Calu3 (cell line): ENCODE measurements at regions not wholly inside any gene's neighbourhood (a gene's known extent, or its start where the extent isn't known, plus 50 kb on each side); places are given as distances from the start of the nearest gene placed in this dataset.
A peak's percentile ranks its signal among the peaks of the same experiment; 100 is the strongest.
"Not testable (repeated sequence)": the region's sequence is repeated elsewhere in the genome, so short reads cannot be mapped to it uniquely, and the experiment has no call there.

Source experiments
- BruUV-seq: library from RNA; stranded (reverse); fragments of 400-500 nt; replicated peaks from 2 replicates; lab custom pipeline; 2021; lab: Mats Ljungman, UMichigan
- CTCF ChIA-PET: fragments of 300-600 bp; sonication (Branson Sonifier 250); formaldehyde crosslinking; loops from one replicate; lab custom pipeline; 2022; ENCODE audit warnings: antibody characterized with exemption; lab: Charles Lee
- DNase-seq: peaks from one replicate; pipeline ENCODE4 v3.0.0; 2022
- H3K27ac Mint-ChIP-seq: one replicate; pipeline ENCODE4 v1.8.0; 2022; ENCODE audit warnings: mixed read lengths; ENCODE audit not compliant: unreplicated experiment
- H3K27me3 Mint-ChIP-seq: one replicate; pipeline ENCODE4 v1.8.0; 2022; ENCODE audit warnings: mixed read lengths; ENCODE audit not compliant: unreplicated experiment
- H3K36me3 Mint-ChIP-seq: one replicate; pipeline ENCODE4 v1.8.0; 2022; ENCODE audit warnings: mild to moderate bottlenecking, moderate library complexity, mixed read lengths; ENCODE audit not compliant: insufficient read depth, unreplicated experiment
- H3K4me1 Mint-ChIP-seq: one replicate; pipeline ENCODE4 v1.8.0; 2022; ENCODE audit warnings: mild to moderate bottlenecking, low read depth, mixed read lengths; ENCODE audit not compliant: unreplicated experiment
- H3K4me3 Mint-ChIP-seq: one replicate; pipeline ENCODE4 v1.8.0; 2022; ENCODE audit warnings: mild to moderate bottlenecking, low read depth, moderate library complexity, mixed read lengths; ENCODE audit not compliant: unreplicated experiment
- H3K9me3 Mint-ChIP-seq: one replicate; pipeline ENCODE4 v1.8.0; 2022; ENCODE audit warnings: low read depth, mixed read lengths; ENCODE audit not compliant: unreplicated experiment
- intact Hi-C: fragments of 100-400 bp; cut with micrococcal nuclease; formaldehyde crosslinking; loops from one replicate; pipeline ENCODE4 v1.10.0; 2022; ENCODE audit not compliant: unreplicated experiment

GRCh38 chr2:89112434-89112833 lies 421.0 kb downstream of the RPIA start:
- H3K36me3 Mint-ChIP-seq, BruUV-seq, H3K9me3 Mint-ChIP-seq, H3K4me3 Mint-ChIP-seq, H3K27ac Mint-ChIP-seq, H3K4me1 Mint-ChIP-seq, H3K27me3 Mint-ChIP-seq, intact Hi-C loops, CTCF ChIA-PET: not testable (repeated sequence)
- peak; percentile 12 for DNase-seq

- BruUV-seq, CTCF ChIA-PET, H3K4me1 Mint-ChIP-seq, H3K36me3 Mint-ChIP-seq, H3K9me3 Mint-ChIP-seq, H3K27me3 Mint-ChIP-seq, H3K27ac Mint-ChIP-seq, intact Hi-C loops, H3K4me3 Mint-ChIP-seq, DNase-seq: not testable (repeated sequence)
Observed at GRCh38 chr2:89113286-89113685, 421.8 kb downstream of the RPIA start.

GRCh38 chr2:89129440-89129839 lies 438.0 kb downstream of the RPIA start:
- DNase-seq, H3K27me3 Mint-ChIP-seq, H3K4me1 Mint-ChIP-seq, H3K36me3 Mint-ChIP-seq, H3K4me3 Mint-ChIP-seq, H3K9me3 Mint-ChIP-seq, intact Hi-C loops, BruUV-seq, CTCF ChIA-PET, H3K27ac Mint-ChIP-seq: not testable (repeated sequence)

- BruUV-seq, H3K9me3 Mint-ChIP-seq, CTCF ChIA-PET: not testable (repeated sequence)
Observed at GRCh38 chr2:89130665-89131308, 439.3 kb downstream of the RPIA start.

GRCh38 chr2:89142959-89143358 lies 451.5 kb downstream of the RPIA start:
- DNase-seq, H3K36me3 Mint-ChIP-seq, H3K4me3 Mint-ChIP-seq, BruUV-seq, H3K4me1 Mint-ChIP-seq, intact Hi-C loops, H3K27ac Mint-ChIP-seq, CTCF ChIA-PET, H3K9me3 Mint-ChIP-seq: not testable (repeated sequence)
- H3K27me3 Mint-ChIP-seq: peaks cover 29% of the 10 kb centered on the region

More at GRCh38 chr2:89130665-89131308, 439.3 kb downstream of the RPIA start:
- DNase-seq, H3K36me3 Mint-ChIP-seq, H3K4me3 Mint-ChIP-seq, intact Hi-C loops, H3K27ac Mint-ChIP-seq, H3K27me3 Mint-ChIP-seq, H3K4me1 Mint-ChIP-seq: not testable (repeated sequence)

- H3K9me3 Mint-ChIP-seq, CTCF ChIA-PET, H3K4me1 Mint-ChIP-seq, H3K4me3 Mint-ChIP-seq, H3K27ac Mint-ChIP-seq, BruUV-seq, intact Hi-C loops, DNase-seq, H3K36me3 Mint-ChIP-seq: not testable (repeated sequence)
- H3K27me3 Mint-ChIP-seq: peaks cover 36% of the 10 kb centered on the region
Observed at GRCh38 chr2:89145342-89145741, 453.9 kb downstream of the RPIA start.

GRCh38 chr2:89148256-89148655 lies 456.8 kb downstream of the RPIA start:
- H3K9me3 Mint-ChIP-seq, BruUV-seq, intact Hi-C loops, H3K27ac Mint-ChIP-seq, H3K36me3 Mint-ChIP-seq, DNase-seq, H3K4me1 Mint-ChIP-seq, CTCF ChIA-PET, H3K4me3 Mint-ChIP-seq: not testable (repeated sequence)
- H3K27me3 Mint-ChIP-seq: peaks cover 41% of the 10 kb centered on the region

GRCh38 chr2:89151699-89152098 lies 460.2 kb downstream of the RPIA start:
- H3K27ac Mint-ChIP-seq, DNase-seq, BruUV-seq, CTCF ChIA-PET, H3K4me3 Mint-ChIP-seq, intact Hi-C loops, H3K4me1 Mint-ChIP-seq, H3K9me3 Mint-ChIP-seq, H3K36me3 Mint-ChIP-seq: not testable (repeated sequence)
- peaks cover 28% of the 10 kb centered on the region for H3K27me3 Mint-ChIP-seq

GRCh38 chr2:89152501-89152900 lies 461.0 kb downstream of the RPIA start:
- H3K36me3 Mint-ChIP-seq, intact Hi-C loops, BruUV-seq, H3K4me1 Mint-ChIP-seq, H3K4me3 Mint-ChIP-seq, H3K9me3 Mint-ChIP-seq, H3K27ac Mint-ChIP-seq, CTCF ChIA-PET, DNase-seq: not testable (repeated sequence)
- H3K27me3 Mint-ChIP-seq: peaks cover 23% of the 10 kb centered on the region

- intact Hi-C loops, H3K4me3 Mint-ChIP-seq, CTCF ChIA-PET, H3K9me3 Mint-ChIP-seq, H3K4me1 Mint-ChIP-seq, BruUV-seq, DNase-seq, H3K36me3 Mint-ChIP-seq, H3K27ac Mint-ChIP-seq: not testable (repeated sequence)
- H3K27me3 Mint-ChIP-seq: peaks cover 18% of the 10 kb centered on the region
Observed at GRCh38 chr2:89153210-89153609, 461.7 kb downstream of the RPIA start.
